ENCODE measurements at regions not wholly inside any gene's neighbourhood (a gene's known extent, or its start where the extent isn't known, plus 50 kb on each side); places are given as distances from the start of the nearest gene placed in this dataset.
"Not testable (repeated sequence)": the region's sequence is repeated elsewhere in the genome, so short reads cannot be mapped to it uniquely, and the experiment has no call there.

GRCh38 chr6:148602136-148602535 is 144.7 kb upstream of the UST start:
- DNase-seq (ENCODE audit: low spot score) = no peak

- no peak for DNase-seq (ENCODE audit: low spot score)
Measured at GRCh38 chr6:148608199-148608951, 138.5 kb upstream of the UST start.

- peak; percentile 34 for DNase-seq (ENCODE audit: low spot score)
Measured at GRCh38 chr6:148611213-148611612, 135.6 kb upstream of the UST start.

GRCh38 chr6:148612043-148612442 is 134.8 kb upstream of the UST start:
- no peak for DNase-seq (ENCODE audit: low spot score)

GRCh38 chr6:148614602-148615001 is 132.2 kb upstream of the UST start:
- DNase-seq (ENCODE audit: low spot score) = no peak

- no peak for DNase-seq (ENCODE audit: low spot score)
Measured at GRCh38 chr6:148616841-148617240, 130.0 kb upstream of the UST start.

GRCh38 chr6:148617530-148617929 is 129.3 kb upstream of the UST start:
- DNase-seq (ENCODE audit: low spot score) = no peak

GRCh38 chr6:148619891-148620290 is 126.9 kb upstream of the UST start:
- no peak for DNase-seq (ENCODE audit: low spot score)

GRCh38 chr6:148620579-148621298 is 126.1 kb upstream of the UST start:
- no peak for DNase-seq (ENCODE audit: low spot score)

GRCh38 chr6:148625609-148626008 is 121.2 kb upstream of the UST start:
- no peak for DNase-seq (ENCODE audit: low spot score)

- no peak for DNase-seq (ENCODE audit: low spot score)
Measured at GRCh38 chr6:148628251-148628650, 118.6 kb upstream of the UST start.

GRCh38 chr6:148629181-148629580 is 117.6 kb upstream of the UST start:
- no peak for DNase-seq (ENCODE audit: low spot score)

GRCh38 chr6:148629592-148630465 is 117.0 kb upstream of the UST start:
- no peak for DNase-seq (ENCODE audit: low spot score)

- DNase-seq (ENCODE audit: low spot score) = no peak
Measured at GRCh38 chr6:148635070-148635743, 111.6 kb upstream of the UST start.

GRCh38 chr6:148641836-148642235 is 105.0 kb upstream of the UST start:
- DNase-seq (ENCODE audit: low spot score) = not testable (repeated sequence)

- DNase-seq (ENCODE audit: low spot score) = not testable (repeated sequence)
Measured at GRCh38 chr6:148643208-148643607, 103.6 kb upstream of the UST start.

GRCh38 chr6:148645049-148645448 is 101.8 kb upstream of the UST start:
- DNase-seq (ENCODE audit: low spot score) = not testable (repeated sequence)

GRCh38 chr6:148648754-148649453 is 97.9 kb upstream of the UST start:
- DNase-seq (ENCODE audit: low spot score) = no peak

GRCh38 chr6:148649454-148649963 is 97.3 kb upstream of the UST start:
- no peak for DNase-seq (ENCODE audit: low spot score)

- no peak for DNase-seq (ENCODE audit: low spot score)
Measured at GRCh38 chr6:148650941-148651505, 95.8 kb upstream of the UST start.

GRCh38 chr6:148652205-148652604 is 94.6 kb upstream of the UST start:
- no peak for DNase-seq (ENCODE audit: low spot score)

Measured in putamen (tissue), 1 donor.